ENCODE measurements at regions not wholly inside any gene's neighbourhood (a gene's known extent, or its start where the extent isn't known, plus 50 kb on each side); places are given as distances from the start of the nearest gene placed in this dataset.

DNA sequence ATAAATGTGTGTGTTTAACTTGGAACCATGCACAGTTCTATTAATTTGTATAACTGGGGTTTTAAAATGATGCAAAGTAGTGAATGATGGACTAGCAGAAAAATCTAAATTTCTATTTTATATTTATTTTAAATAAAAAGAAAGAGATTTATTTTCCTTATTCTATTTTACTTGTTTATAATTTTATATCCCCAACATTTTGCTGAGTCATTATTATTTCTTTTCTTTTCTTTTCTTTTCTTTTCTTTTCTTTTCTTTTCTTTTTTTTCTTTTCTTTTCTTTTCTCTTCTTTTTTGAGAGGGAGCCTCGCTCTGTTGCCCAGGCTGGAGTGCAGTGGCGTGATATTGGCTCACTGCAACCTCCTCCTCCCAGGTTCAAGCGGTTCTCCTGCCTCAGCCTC is 395.0 kb upstream of the NCAM2 start:
- DNase-seq = no peak

DNA sequence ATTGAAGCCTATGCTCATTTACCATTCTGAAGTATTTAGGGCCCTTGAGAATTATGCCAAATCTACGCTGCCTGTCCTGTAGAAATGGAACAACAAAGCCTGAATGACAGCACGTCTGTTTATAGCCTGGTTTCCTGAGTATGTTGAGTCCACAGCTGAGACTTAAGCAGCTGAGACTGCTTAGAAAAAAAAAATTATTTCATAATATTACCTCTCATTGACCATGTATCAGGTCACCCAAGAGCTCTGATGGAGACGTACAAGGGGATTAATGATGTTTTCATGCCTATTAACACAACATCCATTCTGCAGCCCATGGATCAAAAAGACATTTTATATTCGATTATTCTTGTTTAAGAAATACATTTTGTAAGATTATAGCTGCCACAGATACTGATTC is 387.2 kb upstream of the NCAM2 start:
- DNase-seq = no peak

- DNase-seq = no peak
Measured at GRCh38 chr21:20613654-20614053, 384.6 kb upstream of the NCAM2 start.

GRCh38 chr21:20617130-20617529 is 381.1 kb upstream of the NCAM2 start:
- DNase-seq = no peak

DNA sequence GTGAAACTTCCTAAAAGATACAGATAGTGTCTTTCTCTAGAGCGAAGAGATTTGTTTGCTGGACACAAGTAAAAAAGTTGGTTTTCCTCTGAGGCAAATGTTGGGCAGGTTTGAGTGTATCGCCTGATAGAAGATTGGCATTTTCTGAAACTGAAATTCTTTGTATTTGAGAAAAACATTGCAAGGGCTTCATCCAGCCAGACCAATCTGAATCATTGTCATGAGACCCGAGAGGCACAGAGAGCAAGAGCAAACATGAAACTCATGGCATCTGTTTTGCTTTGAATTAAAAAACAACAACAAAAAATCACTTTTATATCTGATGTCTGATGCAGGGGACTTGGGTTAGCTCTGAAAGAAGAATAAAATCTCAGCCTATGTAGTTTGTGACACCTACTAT is 379.3 kb upstream of the NCAM2 start:
- DNase-seq = no peak

DNA sequence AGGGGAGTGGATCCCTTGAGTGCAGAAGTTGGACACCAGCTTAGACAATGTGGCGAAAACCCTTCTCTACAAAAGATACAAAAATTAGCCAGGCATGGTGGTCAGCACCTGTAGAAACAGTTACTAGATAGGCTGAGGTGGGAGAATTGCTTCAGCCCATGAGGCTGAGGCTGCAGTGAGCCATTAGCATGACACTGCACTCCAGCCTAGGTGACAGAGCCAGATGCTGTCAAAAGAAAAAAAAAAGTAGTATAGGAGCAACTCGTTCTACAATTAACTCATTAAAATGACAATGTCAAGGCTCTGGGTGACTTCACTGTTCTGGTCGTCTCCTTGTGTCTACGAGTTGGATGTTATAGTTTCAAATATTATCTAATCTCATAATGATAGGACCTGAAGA is 370.6 kb upstream of the NCAM2 start:
- no peak for DNase-seq

- no peak for DNase-seq
Measured at GRCh38 chr21:20631633-20632032, 366.6 kb upstream of the NCAM2 start.

DNA sequence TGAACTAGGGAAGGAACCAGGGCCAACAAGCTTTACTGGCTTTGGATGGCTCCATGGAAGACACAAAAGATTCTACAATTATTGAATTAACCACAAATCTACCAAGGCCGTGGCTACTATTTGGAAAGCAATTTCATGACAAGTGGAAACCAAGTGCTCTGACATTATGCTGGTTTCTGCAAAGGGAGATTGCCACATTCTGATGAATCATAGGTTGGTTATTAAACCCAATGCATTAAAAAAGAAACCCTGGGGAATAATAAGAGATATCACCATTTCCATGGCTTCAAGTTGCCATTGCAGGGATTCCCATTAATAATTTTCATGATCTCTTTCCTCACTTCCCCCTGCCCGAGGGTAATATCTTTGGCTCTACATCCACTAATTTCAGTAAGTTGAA is 359.2 kb upstream of the NCAM2 start:
- DNase-seq = no peak

- no peak for DNase-seq
Measured at GRCh38 chr21:20641241-20641640, 357.0 kb upstream of the NCAM2 start.

DNA sequence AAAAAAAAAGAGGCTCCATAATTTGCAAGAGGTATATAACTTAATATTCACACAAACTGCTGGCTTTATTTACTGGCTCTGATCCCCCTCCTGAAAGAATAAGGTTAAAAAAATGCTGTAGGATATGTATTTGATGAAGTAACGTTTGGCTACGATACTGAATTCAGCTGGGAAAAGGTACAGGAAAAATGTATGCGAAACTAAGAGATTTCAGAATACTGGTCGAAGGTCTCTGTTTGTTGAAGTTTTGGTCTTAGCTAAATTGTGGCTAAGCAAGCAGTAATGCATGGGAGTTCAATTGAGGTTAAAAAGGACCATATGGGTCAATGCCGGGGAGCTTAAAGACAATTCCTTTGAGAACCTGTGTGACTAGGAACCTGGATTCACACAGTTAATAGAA is 355.5 kb upstream of the NCAM2 start:
- no peak for DNase-seq

GRCh38 chr21:20644552-20644951 is 353.7 kb upstream of the NCAM2 start:
- DNase-seq = no peak

DNA sequence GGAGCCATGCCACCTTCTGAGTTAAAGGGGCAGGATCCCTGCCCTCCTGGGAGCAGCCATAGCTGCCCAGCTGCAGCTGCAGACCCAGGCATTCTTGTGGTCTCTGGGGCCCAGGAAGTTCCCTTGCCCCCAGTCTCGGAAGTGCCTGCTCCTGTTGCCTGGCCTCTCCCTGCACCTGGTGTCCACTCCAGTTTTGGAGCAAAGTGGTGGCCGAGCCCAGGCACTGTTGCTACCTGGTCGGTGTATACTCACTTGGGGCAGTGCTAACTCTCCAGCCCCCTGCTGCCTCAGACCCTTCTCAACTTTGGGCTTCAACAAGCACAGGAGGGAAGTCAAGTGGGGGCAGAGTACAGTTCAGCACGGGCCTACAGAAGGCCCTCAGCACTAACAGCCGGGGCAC is 352.9 kb upstream of the NCAM2 start:
- no peak for DNase-seq

- no peak for DNase-seq
Measured at GRCh38 chr21:20646431-20647165, 351.6 kb upstream of the NCAM2 start.

DNA sequence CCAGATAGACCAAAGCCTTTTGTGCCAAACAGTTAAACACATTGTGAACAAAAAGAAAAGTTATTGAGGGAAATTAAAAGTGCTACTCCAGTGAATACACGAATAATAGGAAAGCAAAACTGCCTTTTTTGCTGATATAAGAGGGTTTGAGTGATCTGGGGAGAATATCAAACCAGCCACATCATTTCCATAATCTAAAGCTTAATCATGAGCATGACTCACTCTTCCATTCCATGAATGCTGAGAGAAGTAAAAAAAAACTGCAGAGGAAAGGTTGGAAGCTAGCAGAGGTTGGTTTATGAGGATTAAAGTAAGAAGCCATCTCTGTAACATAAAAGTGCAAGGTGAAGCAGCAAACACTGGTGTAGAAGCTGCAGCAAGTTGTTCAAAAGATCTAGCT is 350.6 kb upstream of the NCAM2 start:
- no peak for DNase-seq

GRCh38 chr21:20649231-20649630 is 349.0 kb upstream of the NCAM2 start:
- no peak for DNase-seq

GRCh38 chr21:20652846-20653245 is 345.4 kb upstream of the NCAM2 start:
- no peak for DNase-seq

GRCh38 chr21:20661246-20661645 is 337.0 kb upstream of the NCAM2 start:
- no peak for DNase-seq

- DNase-seq = no peak
Measured at GRCh38 chr21:20661745-20662422, 336.3 kb upstream of the NCAM2 start.

- DNase-seq = no peak
Measured at GRCh38 chr21:20662514-20662913, 335.7 kb upstream of the NCAM2 start.

- no peak for DNase-seq
Measured at GRCh38 chr21:20667931-20668330, 330.3 kb upstream of the NCAM2 start.

GRCh38 chr21:20685475-20685874 is 312.7 kb upstream of the NCAM2 start:
- DNase-seq = no peak

- no peak for DNase-seq
Measured at GRCh38 chr21:20698585-20698984, 299.6 kb upstream of the NCAM2 start.

DNA sequence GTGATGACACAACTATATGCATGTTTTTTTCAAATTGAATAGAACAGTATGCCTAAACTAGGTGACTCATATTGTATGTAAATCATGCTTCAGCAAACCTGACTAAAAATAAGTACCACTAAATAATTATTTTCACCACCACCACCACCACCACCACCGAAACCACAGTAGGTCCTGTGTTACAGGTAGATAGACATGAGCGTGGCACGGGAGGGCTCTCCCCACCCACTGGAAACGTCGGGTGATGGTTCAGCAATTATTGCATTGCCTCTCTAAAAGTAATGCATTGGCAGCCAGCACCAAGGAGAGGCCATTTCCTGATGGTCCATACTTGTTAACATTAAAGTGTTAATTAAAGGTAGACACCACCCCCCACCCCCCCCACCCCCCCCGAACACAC is 297.0 kb upstream of the NCAM2 start:
- no peak for DNase-seq

DNA sequence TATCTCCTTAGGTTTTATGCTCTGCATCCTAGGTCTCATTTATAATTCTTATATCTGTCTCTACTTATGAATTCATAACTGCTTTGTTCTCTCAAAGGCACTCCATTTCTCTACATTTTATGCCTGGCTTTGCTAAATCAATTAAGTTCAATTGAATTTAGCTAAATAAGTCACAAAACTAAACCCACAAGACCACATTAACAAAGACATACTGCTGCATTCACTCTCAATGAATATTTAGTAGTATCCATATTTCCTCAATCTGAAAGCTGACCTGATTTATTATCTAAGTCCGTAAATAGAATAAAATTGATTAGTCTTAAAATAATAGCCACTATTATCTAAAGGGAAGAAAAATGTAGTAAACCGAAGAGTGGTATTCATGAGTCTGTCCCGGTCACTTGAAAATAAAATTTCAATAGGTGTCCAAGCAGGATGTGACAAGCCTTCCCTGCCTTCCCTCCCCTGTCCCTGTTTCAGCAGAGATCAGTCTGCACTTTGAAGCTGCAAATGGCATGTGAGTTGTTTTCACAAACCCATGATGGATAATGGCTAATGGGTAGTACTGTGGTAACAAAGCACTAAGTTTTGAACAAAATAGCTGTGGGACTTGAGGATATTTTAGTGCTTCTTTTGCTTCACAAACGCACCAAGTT is 295.0 kb upstream of the NCAM2 start:
- no peak for DNase-seq

Measured in NCI-H1436 (cell line).